Neuronal stem cell (in vitro differentiated cells): ENCODE measurements at regions not wholly inside any gene's neighbourhood (a gene's known extent, or its start where the extent isn't known, plus 50 kb on each side); places are given as distances from the start of the nearest gene placed in this dataset.
"Not testable (repeated sequence)": the region's sequence is repeated elsewhere in the genome, so short reads cannot be mapped to it uniquely, and the experiment has no call there.

Experiments
- DNase-seq: peaks from one replicate; pipeline ENCODE4 v3.0.0-alpha.2; 2013; ENCODE audit warnings: low spot score
- H2AFZ ChIP-seq: one replicate; pipeline ENCODE4 v1.6.1; 2013; ENCODE audit warnings: mild to moderate bottlenecking, low read length, inconsistent platforms
- H2AK5ac ChIP-seq: 2 replicates; pipeline ENCODE4 v1.6.1; 2013; ENCODE audit warnings: low read depth, mild to moderate bottlenecking, inconsistent platforms, low read length, moderate library complexity, mixed read lengths
- H2BK120ac ChIP-seq: 2 replicates; pipeline ENCODE4 v1.6.1; 2013; ENCODE audit warnings: low read depth, mild to moderate bottlenecking, inconsistent platforms, low read length, moderate library complexity, mixed read lengths
- H2BK12ac ChIP-seq: one replicate; pipeline ENCODE4 v1.6.1; 2013; ENCODE audit warnings: low read length, inconsistent platforms
- H2BK15ac ChIP-seq: 2 replicates; pipeline ENCODE4 v1.6.1; 2013; ENCODE audit warnings: mild to moderate bottlenecking, low read length, inconsistent platforms, mixed read lengths
- H2BK5ac ChIP-seq: one replicate; pipeline ENCODE4 v1.6.1; 2013; ENCODE audit warnings: inconsistent platforms, mild to moderate bottlenecking, low read length, moderate library complexity
- H3K14ac ChIP-seq: one replicate; pipeline ENCODE4 v1.6.1; 2013; ENCODE audit warnings: low read length, inconsistent platforms
- H3K18ac ChIP-seq: 2 replicates; pipeline ENCODE4 v1.6.1; 2013; ENCODE audit warnings: low read length, inconsistent platforms
- H3K23ac ChIP-seq: 2 replicates; pipeline ENCODE4 v1.6.1; 2013; ENCODE audit warnings: low read depth, mild to moderate bottlenecking, mixed read lengths, low read length, inconsistent platforms; ENCODE audit not compliant: poor library complexity
- H3K27ac ChIP-seq: replicated peaks from 3 replicates; pipeline ENCODE4 v1.5.1; 2013; ENCODE audit warnings: low read length, inconsistent platforms
- H3K27me3 ChIP-seq, 3 experiments: 2 replicates each; pipeline ENCODE4 v1.6.1; 2013; ENCODE audit warnings: low read length in 3 of 3, mild to moderate bottlenecking in 2 of 3, inconsistent platforms in 1 of 3, low read depth in 1 of 3, mixed read lengths in 1 of 3, moderate library complexity in 1 of 3; ENCODE audit not compliant: control insufficient read depth in 3 of 3, insufficient read depth in 3 of 3
- H3K36me3 ChIP-seq, 2 donors: replicated peaks in 1 of 2; 2 replicates each; pipeline ENCODE4 v1.6.1; 2013; ENCODE audit warnings: low read length in 2 of 2; ENCODE audit not compliant: control insufficient read depth in 2 of 2, insufficient read depth in 2 of 2
- H3K4ac ChIP-seq: 2 replicates; pipeline ENCODE4 v1.6.1; 2013; ENCODE audit warnings: inconsistent platforms, mild to moderate bottlenecking, low read length, moderate library complexity
- H3K4me1 ChIP-seq, 2 donors: 1 replicate in 1 of 2; 2 replicates in 1 of 2; pipeline ENCODE4 v1.6.1; 2013; ENCODE audit warnings: low read length in 2 of 2, low read depth in 1 of 2; ENCODE audit not compliant: control insufficient read depth in 2 of 2, insufficient read depth in 1 of 2
- H3K4me2 ChIP-seq: one replicate; pipeline ENCODE4 v1.6.1; 2013; ENCODE audit warnings: mild to moderate bottlenecking, low read length, inconsistent platforms; ENCODE audit not compliant: insufficient read depth, poor library complexity, severe bottlenecking
- H3K4me3 ChIP-seq, 2 donors: 2 replicates each; pipeline ENCODE4 v1.5.1; 2013; ENCODE audit warnings: low read length in 2 of 2, mild to moderate bottlenecking in 2 of 2, inconsistent platforms in 1 of 2, moderate library complexity in 1 of 2
- H3K79me1 ChIP-seq: one replicate; pipeline ENCODE4 v1.6.1; 2013; ENCODE audit warnings: low read depth, mild to moderate bottlenecking, inconsistent platforms, low read length, moderate library complexity
- H3K9ac ChIP-seq: one replicate; pipeline ENCODE4 v1.6.1; 2013; ENCODE audit warnings: mild to moderate bottlenecking, low read depth, low read length, inconsistent platforms; ENCODE audit not compliant: poor library complexity
- H3K9me3 ChIP-seq, 2 donors: replicated peaks in 1 of 2; 2 replicates each; pipeline versions ENCODE3 to v1.6.1; 2013; ENCODE audit warnings: low read length in 2 of 2, mild to moderate bottlenecking in 2 of 2, inconsistent platforms in 1 of 2, low read depth in 1 of 2, mixed read lengths in 1 of 2, moderate library complexity in 1 of 2; ENCODE audit not compliant: control insufficient read depth in 2 of 2, insufficient read depth in 1 of 2
- H4K8ac ChIP-seq: one replicate; pipeline ENCODE4 v1.6.1; 2013; ENCODE audit warnings: low read depth, mild to moderate bottlenecking, inconsistent platforms, low read length, moderate library complexity
- H4K91ac ChIP-seq: one replicate; pipeline ENCODE4 v1.6.1; 2013; ENCODE audit warnings: low read length, low read depth, mild to moderate bottlenecking, inconsistent platforms; ENCODE audit not compliant: poor library complexity
- WGBS, 2 donors: extraction: QIAGEN DNeasy Blood & Tissue Kit; methylation state at CpG; one replicate each; pipeline ENCODE4 v1.1.7; 2013; ENCODE audit warnings: missing lambda C conversion rate in 2 of 2, mixed read lengths in 1 of 2; ENCODE audit not compliant: insufficient read length in 2 of 2, insufficient replicate concordance in 1 of 2; ENCODE audit errors: extremely low coverage in 2 of 2; 5-methylcytosine and 5-hydroxymethylcytosine counted together

GRCh38 chr13:19123502-19123901, 58.1 kb downstream of the TUBA3C start:
- Histone ChIP-seq H3K4ac (no peak overlapping the region), H3K23ac (no peak overlapping the region), H3K18ac (no peak overlapping the region), H2BK120ac (no peak overlapping the region), H2AFZ (no peak overlapping the region), H3K4me1 (no peaks in the 10 kb centered on the region), H3K27ac (no peak overlapping the region), H3K79me1 (peaks cover under 1% of the 10 kb centered on the region), H4K91ac (no peak overlapping the region), H2BK5ac (no peak overlapping the region), H3K36me3 (no peaks in the 10 kb centered on the region), H3K27me3 (no peaks in the 10 kb centered on the region), H3K9ac (no peak overlapping the region), H2AK5ac (no peak overlapping the region), H2BK15ac (no peak overlapping the region), H3K14ac (no peak overlapping the region), H3K9me3 (peaks cover 0 to 9% of the 10 kb centered on the region in 2 donors), H3K4me2 (no peak overlapping the region), H3K4me3 (no peak overlapping the region), H2BK12ac (no peak overlapping the region), H4K8ac (no peak overlapping the region)
- no peak for DNase-seq
- no CpG with 5 or more reads among the region's 1 CpG for WGBS, 2 donors

GRCh38 chr13:19117913-19118739, 63.5 kb downstream of the TUBA3C start:
- H3K27me3 ChIP-seq: no peaks in the 10 kb centered on the region
- no peak overlapping the region for H4K8ac ChIP-seq
- no peak overlapping the region for H2BK5ac ChIP-seq
- no peaks in the 10 kb centered on the region for H3K4me1 ChIP-seq
- H2BK15ac ChIP-seq: no peak overlapping the region
- no CpG with 5 or more reads among the region's 32 CpGs for WGBS, 2 donors
- peaks cover 3% of the 10 kb centered on the region for H3K79me1 ChIP-seq
- DNase-seq: no peak
- H3K23ac ChIP-seq: peak overlapping the region; percentile 65
- H2AFZ ChIP-seq: no peak overlapping the region
- peaks cover 0 to 34% of the 10 kb centered on the region in 2 donors for H3K9me3 ChIP-seq
- no peak overlapping the region for H3K9ac ChIP-seq
- H2BK120ac ChIP-seq: no peak overlapping the region
- no peak overlapping the region for H4K91ac ChIP-seq
- no peak overlapping the region for H3K27ac ChIP-seq
- no peak overlapping the region for H3K14ac ChIP-seq
- H3K4ac ChIP-seq: no peak overlapping the region
- no peak overlapping the region for H3K4me2 ChIP-seq
- peak overlapping the region in 1 of 2 donors; percentile 60 for H3K4me3 ChIP-seq
- no peaks in the 10 kb centered on the region for H3K36me3 ChIP-seq
- no peak overlapping the region for H2BK12ac ChIP-seq
- no peak overlapping the region for H2AK5ac ChIP-seq
- no peak overlapping the region for H3K18ac ChIP-seq

- not testable (repeated sequence) for DNase-seq, H2BK15ac ChIP-seq, H3K36me3 ChIP-seq, H3K4me2 ChIP-seq, H3K14ac ChIP-seq, H4K8ac ChIP-seq, H2AK5ac ChIP-seq, H3K9ac ChIP-seq, H3K79me1 ChIP-seq, H3K4me1 ChIP-seq, H3K18ac ChIP-seq, H2BK5ac ChIP-seq, H3K4ac ChIP-seq, H2BK12ac ChIP-seq, H3K23ac ChIP-seq, H2AFZ ChIP-seq, H3K27me3 ChIP-seq, H2BK120ac ChIP-seq, H3K27ac ChIP-seq, H4K91ac ChIP-seq, H3K4me3 ChIP-seq, H3K9me3 ChIP-seq
- no CpG with 5 or more reads among the region's 29 CpGs for WGBS, 2 donors
These were observed 72.4 kb downstream of the TUBA3C start for GRCh38 chr13:19109225-19109624.

- H3K4me3 ChIP-seq: no peak overlapping the region
- DNase-seq: no peak
- H3K36me3 ChIP-seq: no peaks in the 10 kb centered on the region
- H4K8ac ChIP-seq: no peak overlapping the region
- no peak overlapping the region for H2BK12ac ChIP-seq
- no peaks in the 10 kb centered on the region for H3K27me3 ChIP-seq
- no peak overlapping the region for H3K27ac ChIP-seq
- no peak overlapping the region for H3K4me2 ChIP-seq
- no peak overlapping the region for H3K4ac ChIP-seq
- no peak overlapping the region for H2AK5ac ChIP-seq
- H3K9me3 ChIP-seq: peaks cover 0 to 6% of the 10 kb centered on the region in 2 donors
- no peak overlapping the region for H2BK5ac ChIP-seq
- no peak overlapping the region for H3K23ac ChIP-seq
- H3K79me1 ChIP-seq: no peaks in the 10 kb centered on the region
- no peak overlapping the region for H3K18ac ChIP-seq
- no peak overlapping the region for H3K14ac ChIP-seq
- no peak overlapping the region for H2BK120ac ChIP-seq
- H2AFZ ChIP-seq: no peak overlapping the region
- H4K91ac ChIP-seq: no peak overlapping the region
- no peak overlapping the region for H3K9ac ChIP-seq
- H3K4me1 ChIP-seq: no peaks in the 10 kb centered on the region
- H2BK15ac ChIP-seq: no peak overlapping the region
These were observed 78.5 kb downstream of the TUBA3C start for GRCh38 chr13:19103140-19103539.
